CD14-positive monocyte (primary cell): ENCODE measurements at regions not wholly inside any gene's neighbourhood (a gene's known extent, or its start where the extent isn't known, plus 50 kb on each side); places are given as distances from the start of the nearest gene placed in this dataset.

Source experiments
- DNase-seq, 3 donors: peaks; one replicate each; pipeline ENCODE4 v3.0.0-alpha.2; 2011 to 2022
- H2AFZ ChIP-seq: 2 replicates; pipeline ENCODE4 v1.6.0; 2012; ENCODE audit warnings: mild to moderate bottlenecking, low read depth, low read length, inconsistent platforms; ENCODE audit not compliant: insufficient read depth, poor library complexity, severe bottlenecking
- H3K27ac ChIP-seq, 2 donors: 1 replicate in 1 of 2; 2 replicates in 1 of 2; pipeline ENCODE4 v1.5.1; 2012 to 2013; ENCODE audit warnings: low read length in 2 of 2, control low read depth in 1 of 2, inconsistent platforms in 1 of 2, low read depth in 1 of 2, mild to moderate bottlenecking in 1 of 2
- H3K27me3 ChIP-seq, 2 donors: one replicate each; pipeline versions ENCODE4 v1.6.0 to v1.6.1; 2011 to 2013; ENCODE audit warnings: low read length in 2 of 2; ENCODE audit not compliant: control insufficient read depth in 2 of 2, insufficient read depth in 2 of 2
- H3K36me3 ChIP-seq, 2 donors: replicated peaks in 1 of 2; 1 replicate in 1 of 2; 2 replicates in 1 of 2; pipeline versions ENCODE4 v1.5.1 to v1.6.1; 2012 to 2013; ENCODE audit warnings: low read length in 2 of 2, control low read depth in 1 of 2, inconsistent platforms in 1 of 2, mild to moderate bottlenecking in 1 of 2; ENCODE audit not compliant: insufficient read depth in 2 of 2, control insufficient read depth in 1 of 2
- H3K4me1 ChIP-seq, 2 donors: 1 replicate in 1 of 2; 2 replicates in 1 of 2; pipeline versions ENCODE4 v1.5.1 to v1.6.1; 2012 to 2013; ENCODE audit warnings: low read length in 2 of 2, control low read depth in 1 of 2, inconsistent platforms in 1 of 2, mild to moderate bottlenecking in 1 of 2, moderate library complexity in 1 of 2; ENCODE audit not compliant: insufficient read depth in 2 of 2, control insufficient read depth in 1 of 2
- H3K4me2 ChIP-seq: replicated peaks from 2 replicates; pipeline ENCODE3; 2012; ENCODE audit warnings: low read length, moderate library complexity, mild to moderate bottlenecking; ENCODE audit not compliant: poor library complexity, severe bottlenecking; ENCODE audit errors: extremely low read depth
- H3K4me3 ChIP-seq, 3 experiments: fragments of 200-600 bp in 1 of 3; sonication (generic) in 1 of 3; replicated peaks in 1 of 3; 1 replicate in 2 of 3; 2 replicates in 1 of 3; pipeline ENCODE4 v1.5.1; 2011 to 2013; ENCODE audit warnings: low read length in 3 of 3, mild to moderate bottlenecking in 3 of 3, control low read depth in 2 of 3, low read depth in 2 of 3, inconsistent platforms in 1 of 3, moderate library complexity in 1 of 3
- H3K79me2 ChIP-seq: 2 replicates; pipeline ENCODE4 v1.6.0; 2012; ENCODE audit warnings: mild to moderate bottlenecking, control low read depth, inconsistent platforms, low read length, moderate library complexity; ENCODE audit not compliant: insufficient read depth
- H3K9ac ChIP-seq: 2 replicates; pipeline ENCODE4 v1.6.0; 2017; ENCODE audit warnings: low read length, mild to moderate bottlenecking; ENCODE audit not compliant: insufficient read depth, poor library complexity, severe bottlenecking
- H3K9me3 ChIP-seq, 2 donors: replicated peaks in 1 of 2; 1 replicate in 1 of 2; 2 replicates in 1 of 2; pipeline versions ENCODE4 v1.5.1 to v1.6.1; 2012 to 2013; ENCODE audit warnings: low read length in 2 of 2, control low read depth in 1 of 2; ENCODE audit not compliant: control insufficient read depth in 1 of 2, insufficient read depth in 1 of 2
- H4K20me1 ChIP-seq: 2 replicates; pipeline ENCODE4 v1.6.0; 2012; ENCODE audit warnings: mild to moderate bottlenecking, low read length, control low read depth, moderate library complexity; ENCODE audit not compliant: insufficient read depth
- H3K27ac Mint-ChIP-seq, 7 donors: one replicate each; pipeline ENCODE4 v1.8.0; 2020; ENCODE audit warnings: mild to moderate bottlenecking in 7 of 7, mixed read lengths in 7 of 7, moderate library complexity in 6 of 7, inconsistent platforms in 2 of 7
- H3K27me3 Mint-ChIP-seq, 3 donors: one replicate each; pipeline ENCODE4 v1.8.0; 2021 to 2022; ENCODE audit warnings: low read depth in 3 of 3, mild to moderate bottlenecking in 3 of 3, mixed read lengths in 3 of 3, moderate library complexity in 3 of 3, inconsistent platforms in 1 of 3
- H3K36me3 Mint-ChIP-seq, 2 donors: one replicate each; pipeline ENCODE4 v1.8.0; 2020; ENCODE audit warnings: mixed read lengths in 2 of 2, inconsistent platforms in 1 of 2, mild to moderate bottlenecking in 1 of 2
- H3K4me1 Mint-ChIP-seq: one replicate; pipeline ENCODE4 v1.8.0; 2020; ENCODE audit warnings: mild to moderate bottlenecking, mixed read lengths
- H3K4me3 Mint-ChIP-seq, 2 donors: one replicate each; pipeline ENCODE4 v1.8.0; 2020; ENCODE audit warnings: mild to moderate bottlenecking in 2 of 2, mixed read lengths in 2 of 2, moderate library complexity in 1 of 2
- H3K9me3 Mint-ChIP-seq, 7 donors: one replicate each; pipeline ENCODE4 v1.8.0; 2020 to 2022; ENCODE audit warnings: mixed read lengths in 7 of 7, mild to moderate bottlenecking in 6 of 7, moderate library complexity in 6 of 7, inconsistent platforms in 2 of 7
- CTCF ChIP-seq: fragments of 200-600 bp; IDR thresholded peaks from one replicate; pipeline ENCODE4 v1.8.0; 2022; ENCODE audit warnings: antibody characterized with exemption, mild to moderate bottlenecking
- WGBS: methylation state at CpG from one replicate; pipeline ENCODE4 v1.1.5; 2013; ENCODE audit warnings: missing lambda C conversion rate; ENCODE audit not compliant: insufficient coverage; 5-methylcytosine and 5-hydroxymethylcytosine counted together
- intact Hi-C, 2 donors: fragments of 100-400 bp; cut with micrococcal nuclease; formaldehyde crosslinking; loops; one replicate each; pipeline versions ENCODE4 v1.15.0 to v1.15.1; 2023

- no peak overlapping the region for H3K4me3 ChIP-seq
- DNase-seq = peak; percentile 34 to 61 (median 49)
- no peak overlapping the region for H3K4me2 ChIP-seq
- no peak overlapping the region for H3K27ac ChIP-seq
- H3K79me2 ChIP-seq = no peaks in the 10 kb centered on the region
- intact Hi-C loops = loop anchor here (5.0 kb wide), 1 partner anchor 450 kb away; no protein-coding TSS in a partner anchor
- H3K4me1 ChIP-seq = no peaks in the 10 kb centered on the region
- H2AFZ ChIP-seq = no peak overlapping the region
- Mint-ChIP-seq H3K4me1 (no peaks in the 10 kb centered on the region), H3K9me3 (peaks cover 0 to 7% (median 0%) of the 10 kb centered on the region in 7 donors), H3K4me3 (no peak overlapping the region), H3K27me3 (peaks cover 5 to 9% (median 5%) of the 10 kb centered on the region in 3 donors), H3K36me3 (no peaks in the 10 kb centered on the region), H3K27ac (no peak overlapping the region)
- no peaks in the 10 kb centered on the region for H4K20me1 ChIP-seq
- H3K9ac ChIP-seq = no peak overlapping the region
- no peaks in the 10 kb centered on the region for H3K9me3 ChIP-seq
- H3K36me3 ChIP-seq = no peaks in the 10 kb centered on the region
- TF ChIP-seq CTCF = peak; percentile 80
- WGBS = 43% methylated on average over 4 of the region's 6 CpGs
- H3K27me3 ChIP-seq = no peaks in the 10 kb centered on the region
Observed at GRCh38 chr5:66307647-66308241, 163.6 kb downstream of the SREK1 start.

GRCh38 chr5:66312266-66312665 is 168.2 kb downstream of the SREK1 start:
- no peaks in the 10 kb centered on the region for H4K20me1 ChIP-seq
- no peak for DNase-seq
- H3K4me1 Mint-ChIP-seq = no peaks in the 10 kb centered on the region
- intact Hi-C loops = no loop called here
- no peak overlapping the region for H3K27ac ChIP-seq
- H3K9me3 ChIP-seq = peaks cover 0 to 3% of the 10 kb centered on the region in 2 donors
- no peak overlapping the region for H3K4me3 Mint-ChIP-seq
- no peaks in the 10 kb centered on the region for H3K36me3 ChIP-seq
- no peak overlapping the region for H3K9ac ChIP-seq
- H3K4me3 ChIP-seq = no peak overlapping the region
- H3K79me2 ChIP-seq = no peaks in the 10 kb centered on the region
- no peaks in the 10 kb centered on the region for H3K27me3 ChIP-seq
- 80% methylated on average over 1 of the region's 2 CpGs for WGBS
- TF ChIP-seq CTCF = no peak
- peaks cover 0 to 2% (median 0%) of the 10 kb centered on the region in 3 donors for H3K27me3 Mint-ChIP-seq
- no peaks in the 10 kb centered on the region for H3K4me1 ChIP-seq
- H3K9me3 Mint-ChIP-seq = peaks cover 4 to 17% (median 14%) of the 10 kb centered on the region in 7 donors
- no peak overlapping the region for H3K27ac Mint-ChIP-seq
- H2AFZ ChIP-seq = no peak overlapping the region
- no peak overlapping the region for H3K4me2 ChIP-seq
- no peaks in the 10 kb centered on the region for H3K36me3 Mint-ChIP-seq
